LoVo (cell line): ENCODE measurements at regions not wholly inside any gene's neighbourhood (a gene's known extent, or its start where the extent isn't known, plus 50 kb on each side); places are given as distances from the start of the nearest gene placed in this dataset.
"Not testable (repeated sequence)": the region's sequence is repeated elsewhere in the genome, so short reads cannot be mapped to it uniquely, and the experiment has no call there.

Experiments used
- DNase-seq: peaks from one replicate; pipeline ENCODE4 v3.0.0-alpha.2; 2016; ENCODE audit warnings: low spot score

GRCh38 chr17:70286391-70286790 lies 117.1 kb downstream of the KCNJ2 start:
- no peak for DNase-seq

GRCh38 chr17:70288540-70289290 lies 119.4 kb downstream of the KCNJ2 start:
- no peak for DNase-seq

GRCh38 chr17:70290770-70291169 lies 121.4 kb downstream of the KCNJ2 start:
- no peak for DNase-seq

GRCh38 chr17:70292366-70292765 lies 123.0 kb downstream of the KCNJ2 start:
- DNase-seq, result no peak

GRCh38 chr17:70293564-70294310 lies 124.4 kb downstream of the KCNJ2 start:
- not testable (repeated sequence) for DNase-seq

GRCh38 chr17:70295329-70295728 lies 126.0 kb downstream of the KCNJ2 start:
- DNase-seq, result no peak

- no peak for DNase-seq
Observed at GRCh38 chr17:70295731-70296130, 126.4 kb downstream of the KCNJ2 start.

- DNase-seq, result no peak
Observed at GRCh38 chr17:70296456-70296855, 127.1 kb downstream of the KCNJ2 start.

GRCh38 chr17:70297397-70297796 lies 128.1 kb downstream of the KCNJ2 start:
- DNase-seq, result no peak

GRCh38 chr17:70298929-70299531 lies 129.7 kb downstream of the KCNJ2 start:
- DNase-seq, result no peak

- no peak for DNase-seq
Observed at GRCh38 chr17:70307430-70308225, 138.3 kb downstream of the KCNJ2 start.

- no peak for DNase-seq
Observed at GRCh38 chr17:70308618-70309017, 139.3 kb downstream of the KCNJ2 start.

GRCh38 chr17:70310221-70310672 lies 140.9 kb downstream of the KCNJ2 start:
- no peak for DNase-seq

GRCh38 chr17:70313086-70313852 lies 143.9 kb downstream of the KCNJ2 start:
- no peak for DNase-seq

GRCh38 chr17:70314096-70314495 lies 144.8 kb downstream of the KCNJ2 start:
- DNase-seq, result no peak

GRCh38 chr17:70314506-70314905 lies 145.2 kb downstream of the KCNJ2 start:
- no peak for DNase-seq

GRCh38 chr17:70317421-70317820 lies 148.1 kb downstream of the KCNJ2 start:
- no peak for DNase-seq

- DNase-seq, result no peak
Observed at GRCh38 chr17:70318051-70318450, 148.7 kb downstream of the KCNJ2 start.

- DNase-seq, result no peak
Observed at GRCh38 chr17:70319516-70319915, 150.2 kb downstream of the KCNJ2 start.

GRCh38 chr17:70320673-70321345 lies 151.5 kb downstream of the KCNJ2 start:
- no peak for DNase-seq

GRCh38 chr17:70321352-70321751 lies 152.0 kb downstream of the KCNJ2 start:
- DNase-seq, result no peak
